22Rv1 (cell line): ENCODE measurements at regions not wholly inside any gene's neighbourhood (a gene's known extent, or its start where the extent isn't known, plus 50 kb on each side); places are given as distances from the start of the nearest gene placed in this dataset.
A peak's percentile ranks its signal among the peaks of the same experiment; 100 is the strongest.

Experiments
- H3K27ac ChIP-seq: fragments of 450-650 bp; 2 replicates; pipeline ENCODE4 v1.5.1; 2017
- ZFX ChIP-seq: fragments of 450-650 bp; IDR thresholded peaks from 2 replicates; pipeline ENCODE4 v1.6.1; 2017; ENCODE audit warnings: antibody characterized with exemption, borderline replicate concordance
- TF ChIP-seq, protein P1 (sequence below): fragments of 450-650 bp; IDR thresholded peaks from 2 replicates; pipeline ENCODE4 v1.5.1; 2017; ENCODE audit warnings: mild to moderate bottlenecking

DNA sequence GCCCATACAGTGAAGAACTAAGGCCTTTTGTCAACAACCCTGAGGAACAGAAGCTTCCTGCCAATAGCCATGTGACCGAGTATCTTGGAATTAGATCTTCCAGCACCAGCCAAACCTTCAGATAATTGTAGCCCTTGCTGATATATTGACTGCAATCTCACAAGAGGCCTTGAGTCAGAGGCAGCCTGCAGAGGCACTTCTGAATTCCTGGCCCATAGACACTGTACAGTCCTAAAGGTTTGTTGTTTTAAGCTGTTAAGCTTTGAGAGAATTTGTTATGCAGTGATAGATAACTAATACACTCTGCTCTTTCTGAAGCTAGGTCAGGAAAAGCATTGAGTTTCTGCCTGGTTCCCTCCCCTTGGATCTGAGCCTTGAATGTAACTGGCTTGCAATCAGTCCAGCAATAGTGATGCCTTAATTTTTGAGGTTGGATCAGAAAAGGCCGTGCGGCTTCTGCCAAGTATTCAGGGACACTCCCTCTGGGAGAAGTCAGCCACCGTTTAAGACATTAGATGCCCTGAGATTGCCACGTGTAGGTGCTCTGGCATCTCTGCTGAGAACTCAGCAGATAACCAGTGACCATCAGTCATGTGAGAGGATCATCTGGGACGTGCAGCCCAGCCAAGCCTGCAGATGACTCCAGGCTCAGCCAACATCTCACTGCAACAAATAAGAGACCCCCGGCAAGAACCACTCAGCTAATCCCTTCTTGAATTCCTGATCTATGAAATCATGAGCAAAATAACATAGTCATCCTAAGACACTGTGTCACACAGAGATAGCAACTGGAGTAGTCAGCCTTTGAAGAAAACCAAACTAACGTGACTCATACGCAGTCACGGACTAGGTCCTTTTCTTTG is 126.8 kb upstream of the STC2 start:
- H3K27ac ChIP-seq, result no peak overlapping the region
- TF ChIP-seq, protein P1, sequence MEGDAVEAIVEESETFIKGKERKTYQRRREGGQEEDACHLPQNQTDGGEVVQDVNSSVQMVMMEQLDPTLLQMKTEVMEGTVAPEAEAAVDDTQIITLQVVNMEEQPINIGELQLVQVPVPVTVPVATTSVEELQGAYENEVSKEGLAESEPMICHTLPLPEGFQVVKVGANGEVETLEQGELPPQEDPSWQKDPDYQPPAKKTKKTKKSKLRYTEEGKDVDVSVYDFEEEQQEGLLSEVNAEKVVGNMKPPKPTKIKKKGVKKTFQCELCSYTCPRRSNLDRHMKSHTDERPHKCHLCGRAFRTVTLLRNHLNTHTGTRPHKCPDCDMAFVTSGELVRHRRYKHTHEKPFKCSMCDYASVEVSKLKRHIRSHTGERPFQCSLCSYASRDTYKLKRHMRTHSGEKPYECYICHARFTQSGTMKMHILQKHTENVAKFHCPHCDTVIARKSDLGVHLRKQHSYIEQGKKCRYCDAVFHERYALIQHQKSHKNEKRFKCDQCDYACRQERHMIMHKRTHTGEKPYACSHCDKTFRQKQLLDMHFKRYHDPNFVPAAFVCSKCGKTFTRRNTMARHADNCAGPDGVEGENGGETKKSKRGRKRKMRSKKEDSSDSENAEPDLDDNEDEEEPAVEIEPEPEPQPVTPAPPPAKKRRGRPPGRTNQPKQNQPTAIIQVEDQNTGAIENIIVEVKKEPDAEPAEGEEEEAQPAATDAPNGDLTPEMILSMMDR, result no peak
- TF ChIP-seq ZFX, result no peak

DNA sequence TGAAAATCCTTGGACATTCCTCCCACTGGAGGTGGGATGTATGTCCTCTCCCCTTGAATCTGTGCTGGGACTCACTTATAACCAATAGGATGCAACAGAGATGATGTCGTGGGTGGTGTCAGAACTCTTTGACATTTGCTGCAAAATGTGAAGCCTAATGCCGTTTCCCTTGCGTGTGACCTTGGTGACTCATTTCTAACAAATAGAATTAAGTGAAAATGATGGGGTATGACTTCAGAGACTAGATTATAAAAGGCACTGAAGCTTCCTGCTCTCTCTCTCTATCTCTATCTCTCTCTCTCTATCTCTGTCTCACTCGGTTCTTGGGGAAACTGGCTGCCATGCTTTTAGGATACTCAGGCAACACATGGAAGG is 126.1 kb upstream of the STC2 start:
- no peak for TF ChIP-seq ZFX
- TF ChIP-seq, protein P1, result no peak
- H3K27ac ChIP-seq, result no peak overlapping the region

DNA sequence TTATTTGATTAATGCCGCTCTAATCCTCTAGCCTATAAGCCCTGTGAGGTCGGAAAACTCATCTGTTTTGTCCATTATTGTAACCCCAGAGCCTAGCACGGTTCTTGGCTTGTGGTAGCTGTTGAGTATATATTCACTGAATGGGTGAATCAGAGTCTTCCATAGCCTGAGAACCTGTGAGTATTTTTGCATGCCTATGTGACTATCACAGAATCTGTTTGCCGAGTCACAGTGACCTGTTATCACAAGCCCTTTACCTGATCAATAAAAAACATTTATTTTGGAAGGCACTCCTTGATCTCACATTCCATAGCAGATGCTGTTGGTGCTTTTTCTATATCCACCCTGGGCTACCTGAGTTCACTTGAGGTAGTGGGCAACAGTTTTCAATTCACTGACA is 125.0 kb upstream of the STC2 start:
- no peak overlapping the region for H3K27ac ChIP-seq

DNA sequence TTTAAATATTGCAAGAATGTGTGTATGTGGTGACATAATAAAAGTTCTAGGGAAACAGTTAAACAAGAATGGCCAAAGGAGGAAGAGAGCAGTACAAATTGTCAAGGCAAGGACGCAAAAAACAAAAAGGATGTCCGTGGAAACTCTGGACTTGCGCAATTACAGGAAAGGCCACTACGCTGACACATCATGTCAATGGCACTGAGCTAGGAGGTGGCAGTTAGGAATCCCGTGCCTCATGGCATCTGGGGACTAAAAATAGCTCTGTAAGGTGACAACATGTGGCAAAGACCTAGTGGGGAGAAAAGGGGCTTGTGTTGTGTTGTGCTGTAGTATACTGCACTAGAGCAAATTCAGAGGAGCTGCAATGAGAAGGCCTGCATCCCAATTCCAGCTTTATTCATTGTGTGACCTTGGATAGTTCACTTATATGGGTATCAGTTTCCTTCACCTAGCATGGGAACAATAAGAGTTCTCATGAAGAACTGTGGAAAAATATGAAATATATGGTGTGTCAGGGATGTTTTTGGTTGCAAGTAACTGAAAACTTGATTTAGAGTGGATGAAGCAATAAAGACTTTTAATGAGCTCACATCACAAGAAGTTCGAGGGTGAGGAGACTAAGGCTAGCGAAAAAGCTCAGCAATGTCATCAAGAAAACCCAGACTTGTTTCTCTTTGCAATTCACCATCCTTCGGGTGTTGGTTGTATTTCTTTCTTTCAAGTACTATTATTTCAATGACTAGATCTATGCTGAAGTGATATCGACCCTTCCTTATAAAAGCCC is 124.1 kb upstream of the STC2 start:
- no peak for TF ChIP-seq ZFX
- TF ChIP-seq, protein P1, result no peak
- H3K27ac ChIP-seq, result no peak overlapping the region

More for the DNA sequence above, 125.0 kb upstream of the STC2 start:
- no peak for TF ChIP-seq ZFX
- TF ChIP-seq, protein P1, result no peak

GRCh38 chr5:173451651-173452050 is 123.4 kb upstream of the STC2 start:
- TF ChIP-seq, protein P1, result no peak
- TF ChIP-seq ZFX, result no peak
- H3K27ac ChIP-seq, result no peak overlapping the region

DNA sequence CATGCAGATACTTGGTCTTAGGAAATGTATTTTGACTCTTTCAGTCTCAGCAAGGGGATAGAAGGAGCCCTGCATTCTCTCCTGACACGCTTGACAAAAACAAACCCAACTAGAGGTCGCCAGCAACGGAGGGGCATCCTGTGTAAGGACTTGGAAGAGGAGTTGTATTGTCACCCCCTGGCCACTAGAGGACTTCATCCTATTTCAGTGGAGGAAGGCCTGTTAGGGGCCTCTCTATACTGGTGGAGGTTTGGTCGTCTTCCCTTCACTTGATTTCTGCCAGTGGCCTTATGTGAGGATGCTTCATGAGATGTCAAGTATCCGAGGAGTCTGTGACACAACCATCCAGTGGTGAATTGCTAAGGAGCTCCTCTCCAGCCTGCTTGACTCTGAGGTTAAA is 122.8 kb upstream of the STC2 start:
- TF ChIP-seq, protein P1, result peak; percentile 70
- TF ChIP-seq ZFX, result no peak
- H3K27ac ChIP-seq, result no peak overlapping the region

DNA sequence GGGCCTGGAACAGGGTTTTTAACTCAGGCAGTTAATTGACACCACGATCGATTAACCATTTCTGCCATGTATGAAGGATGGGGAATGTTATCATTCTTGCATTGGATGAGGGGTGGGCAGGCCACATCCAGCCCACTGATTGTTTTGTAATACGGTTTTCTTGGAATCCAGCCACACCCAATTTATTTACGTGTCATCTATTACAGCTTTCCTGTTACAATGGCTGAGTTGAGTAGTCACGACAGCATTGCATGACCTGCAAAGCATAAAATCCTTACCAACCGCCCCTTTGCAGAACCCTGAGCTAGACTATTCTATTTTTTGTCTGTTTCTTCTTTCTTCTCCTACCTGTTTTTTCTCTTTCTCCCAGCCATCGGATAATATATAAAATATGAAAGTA is 122.0 kb upstream of the STC2 start:
- TF ChIP-seq, protein P1, result no peak
- no peak for TF ChIP-seq ZFX
- H3K27ac ChIP-seq, result no peak overlapping the region
